AG04450 (cell line): ENCODE measurements at regions not wholly inside any gene's neighbourhood (a gene's known extent, or its start where the extent isn't known, plus 50 kb on each side); places are given as distances from the start of the nearest gene placed in this dataset.
"Not testable (repeated sequence)": the region's sequence is repeated elsewhere in the genome, so short reads cannot be mapped to it uniquely, and the experiment has no call there.

ENCODE experiments used
- CTCF ChIA-PET: fragments of 300-600, 350-600 bp; formaldehyde crosslinking; extraction: SDS; loops from one replicate; lab custom pipeline; 2022; ENCODE audit warnings: antibody characterized with exemption, inconsistent platforms; lab: Charles Lee
- POLR2A ChIA-PET: fragments of 350-600 bp; formaldehyde crosslinking; extraction: SDS; loops from one replicate; lab custom pipeline; 2021; ENCODE audit warnings: antibody characterized with exemption, inconsistent platforms; lab: Yijun Ruan, JAX
- DNase-seq: peaks from one replicate; pipeline ENCODE4 v3.0.0-alpha.2; 2011; ENCODE audit warnings: low read depth, low spot score
- H3K27ac ChIP-seq: one replicate; pipeline ENCODE4 v1.5.1; 2012; ENCODE audit warnings: low read depth, low read length, control low read depth
- H3K27me3 ChIP-seq: one replicate; pipeline ENCODE4 v1.6.0; 2012; ENCODE audit warnings: low read length; ENCODE audit not compliant: control insufficient read depth, insufficient read depth
- H3K4me3 ChIP-seq: 2 replicates; pipeline ENCODE4 v1.5.1; 2011; ENCODE audit warnings: mild to moderate bottlenecking, low read depth, low read length, control low read depth
- H3K9me3 ChIP-seq: 2 replicates; pipeline ENCODE4 v1.5.1; 2012; ENCODE audit warnings: low read length; ENCODE audit not compliant: control insufficient read depth, insufficient read depth
- TF ChIP-seq, protein P1 (sequence below): IDR thresholded peaks from 2 replicates; pipeline ENCODE4 v1.5.1; 2011; ENCODE audit warnings: low read depth, low read length, control low read depth, inconsistent platforms

- Histone ChIP-seq H3K27me3 (no peaks in the 10 kb centered on the region), H3K9me3 (no peaks in the 10 kb centered on the region), H3K4me3 (no peak overlapping the region), H3K27ac (no peak overlapping the region)
- TF ChIP-seq, protein P1, sequence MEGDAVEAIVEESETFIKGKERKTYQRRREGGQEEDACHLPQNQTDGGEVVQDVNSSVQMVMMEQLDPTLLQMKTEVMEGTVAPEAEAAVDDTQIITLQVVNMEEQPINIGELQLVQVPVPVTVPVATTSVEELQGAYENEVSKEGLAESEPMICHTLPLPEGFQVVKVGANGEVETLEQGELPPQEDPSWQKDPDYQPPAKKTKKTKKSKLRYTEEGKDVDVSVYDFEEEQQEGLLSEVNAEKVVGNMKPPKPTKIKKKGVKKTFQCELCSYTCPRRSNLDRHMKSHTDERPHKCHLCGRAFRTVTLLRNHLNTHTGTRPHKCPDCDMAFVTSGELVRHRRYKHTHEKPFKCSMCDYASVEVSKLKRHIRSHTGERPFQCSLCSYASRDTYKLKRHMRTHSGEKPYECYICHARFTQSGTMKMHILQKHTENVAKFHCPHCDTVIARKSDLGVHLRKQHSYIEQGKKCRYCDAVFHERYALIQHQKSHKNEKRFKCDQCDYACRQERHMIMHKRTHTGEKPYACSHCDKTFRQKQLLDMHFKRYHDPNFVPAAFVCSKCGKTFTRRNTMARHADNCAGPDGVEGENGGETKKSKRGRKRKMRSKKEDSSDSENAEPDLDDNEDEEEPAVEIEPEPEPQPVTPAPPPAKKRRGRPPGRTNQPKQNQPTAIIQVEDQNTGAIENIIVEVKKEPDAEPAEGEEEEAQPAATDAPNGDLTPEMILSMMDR: no peak
- POLR2A ChIA-PET: no interaction called here
- CTCF ChIA-PET: no interaction called here
- no peak for DNase-seq
Measured at GRCh38 chr7:131152766-131153165, 174.9 kb upstream of the MKLN1 start.

DNA sequence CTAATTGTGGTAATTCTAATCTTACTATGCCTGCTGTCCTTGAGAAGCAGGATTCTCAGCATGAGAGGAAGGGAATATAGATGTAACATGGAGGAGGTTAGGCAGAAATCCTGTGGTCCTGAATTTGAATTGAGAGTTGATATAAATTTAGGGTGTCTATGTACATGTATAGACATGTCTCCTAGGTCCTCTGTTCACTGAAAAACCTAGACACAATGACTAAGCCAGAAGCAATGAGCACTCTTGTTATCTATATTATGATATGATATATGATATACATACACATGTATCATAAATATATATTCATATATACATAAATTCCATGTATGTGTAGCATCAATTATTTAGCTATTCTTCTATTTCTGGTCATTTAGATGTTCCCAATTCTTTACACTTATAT lies 173.3 kb upstream of the MKLN1 start:
- ChIA-PET CTCF (interaction anchor here (1.2 kb wide), 1 partner anchor 10 kb away, joined by 3 read pairs; no protein-coding TSS in a partner anchor), POLR2A (no interaction called here)
- Histone ChIP-seq H3K27me3 (no peaks in the 10 kb centered on the region), H3K4me3 (no peak overlapping the region), H3K9me3 (no peaks in the 10 kb centered on the region), H3K27ac (no peak overlapping the region)
- TF ChIP-seq, protein P1: no peak
- no peak for DNase-seq

DNA sequence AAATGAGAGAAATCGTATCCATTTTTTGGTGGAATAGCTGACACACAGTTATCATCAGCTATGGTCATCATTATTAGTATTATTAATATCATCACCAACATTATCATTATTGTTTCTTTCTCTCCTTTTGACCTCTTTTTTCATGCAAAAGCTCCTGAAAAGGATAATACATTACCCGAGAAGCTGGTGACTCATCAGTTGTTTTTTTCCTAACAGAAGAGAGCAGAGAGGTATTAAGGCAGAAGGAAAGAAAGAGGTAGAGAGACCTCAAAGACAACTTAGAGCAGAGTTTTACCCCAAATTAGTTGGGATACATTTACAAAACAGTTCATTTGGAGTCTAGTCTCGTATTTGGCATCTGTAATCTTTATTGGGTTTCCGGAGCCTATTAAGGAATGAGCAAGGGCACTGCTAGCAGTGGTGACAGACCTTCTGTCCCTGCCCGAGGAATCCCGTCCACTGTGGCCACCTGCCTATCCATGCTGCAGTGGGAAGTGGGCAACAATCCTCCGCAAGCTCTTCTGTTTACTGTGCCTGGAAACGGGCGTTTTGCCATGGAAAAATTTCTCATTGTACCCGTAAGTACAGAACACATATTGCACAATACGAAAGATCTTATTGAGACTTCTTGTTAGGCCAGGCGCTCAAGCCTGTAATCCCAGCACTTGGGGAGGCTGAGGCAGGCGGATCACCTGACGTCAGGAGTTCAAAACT lies 170.0 kb upstream of the MKLN1 start:
- no peaks in the 10 kb centered on the region for H3K9me3 ChIP-seq
- no peak overlapping the region for H3K4me3 ChIP-seq
- ChIA-PET POLR2A (no interaction called here), CTCF (no interaction called here)
- no peak overlapping the region for H3K27ac ChIP-seq
- DNase-seq: no peak
- H3K27me3 ChIP-seq: no peaks in the 10 kb centered on the region
- TF ChIP-seq, protein P1: no peak

GRCh38 chr7:131158244-131158636 lies 169.4 kb upstream of the MKLN1 start:
- CTCF ChIA-PET, DNase-seq, POLR2A ChIA-PET, H3K9me3 ChIP-seq, H3K27me3 ChIP-seq, H3K27ac ChIP-seq, H3K4me3 ChIP-seq: not testable (repeated sequence)

- ChIA-PET POLR2A (interaction anchor here (1.2 to 1.7 kb wide), 3 partner anchors 14 to 50 kb away, joined by 4 to 5 read pairs (median 5); no protein-coding TSS in a partner anchor), CTCF (interaction anchor here (1.7 kb wide), 1 partner anchor 263 kb away, joined by 4 read pairs; no protein-coding TSS in a partner anchor)
- H3K27ac ChIP-seq: peak overlapping the region; percentile 34
- no peaks in the 10 kb centered on the region for H3K27me3 ChIP-seq
- TF ChIP-seq, protein P1: no peak
- H3K4me3 ChIP-seq: no peak overlapping the region
- peak; percentile 41 for DNase-seq
- H3K9me3 ChIP-seq: no peaks in the 10 kb centered on the region
Measured at GRCh38 chr7:131159961-131160361, 167.7 kb upstream of the MKLN1 start.
